GM23248 (cell line): ENCODE measurements at regions not wholly inside any gene's neighbourhood (a gene's known extent, or its start where the extent isn't known, plus 50 kb on each side); places are given as distances from the start of the nearest gene placed in this dataset.
"Not testable (repeated sequence)": the region's sequence is repeated elsewhere in the genome, so short reads cannot be mapped to it uniquely, and the experiment has no call there.

Experiments used
- DNase-seq: peaks from one replicate; pipeline ENCODE4 v3.0.0-alpha.2; 2015
- H2AFZ ChIP-seq: fragments of 200-600 bp; sonication (generic); 2 replicates; pipeline ENCODE4 v1.6.1; 2016; ENCODE audit warnings: antibody characterized with exemption
- H3F3A ChIP-seq: fragments of 200-600 bp; sonication (generic); 2 replicates; pipeline ENCODE4 v1.6.1; 2016; ENCODE audit warnings: mild to moderate bottlenecking, antibody characterized with exemption, mixed run types; ENCODE audit not compliant: insufficient read depth
- H3K27ac ChIP-seq: fragments of 200-600 bp; sonication (generic); 2 replicates; pipeline ENCODE4 v1.5.1; 2016; ENCODE audit warnings: mild to moderate bottlenecking
- H3K27me3 ChIP-seq: fragments of 200-600 bp; sonication (generic); replicated peaks from 2 replicates; pipeline ENCODE4 v1.6.1; 2016; ENCODE audit warnings: mild to moderate bottlenecking; ENCODE audit not compliant: insufficient read depth
- H3K36me3 ChIP-seq: fragments of 200-600 bp; sonication (generic); 2 replicates; pipeline ENCODE4 v1.6.1; 2016; ENCODE audit warnings: low read depth, mild to moderate bottlenecking
- H3K4me1 ChIP-seq: fragments of 200-600 bp; sonication (generic); 2 replicates; pipeline ENCODE4 v1.6.1; 2016; ENCODE audit warnings: mild to moderate bottlenecking; ENCODE audit not compliant: insufficient read depth
- H3K4me2 ChIP-seq: fragments of 200-600 bp; sonication (generic); one replicate; pipeline ENCODE4 v1.6.1; 2016; ENCODE audit warnings: mild to moderate bottlenecking; ENCODE audit not compliant: unreplicated experiment
- H3K4me3 ChIP-seq: fragments of 200-600 bp; sonication (generic); 2 replicates; pipeline ENCODE4 v1.5.1; 2016; ENCODE audit warnings: mild to moderate bottlenecking
- H3K79me2 ChIP-seq: fragments of 200-600 bp; sonication (generic); 2 replicates; pipeline ENCODE4 v1.6.1; 2016; ENCODE audit warnings: mild to moderate bottlenecking; ENCODE audit not compliant: insufficient read depth
- H3K9ac ChIP-seq: fragments of 200-600 bp; sonication (generic); 2 replicates; pipeline ENCODE4 v1.6.1; 2016; ENCODE audit warnings: mild to moderate bottlenecking
- H3K9me2 ChIP-seq: fragments of 200-600 bp; sonication (generic); 2 replicates; pipeline ENCODE4 v1.6.1; 2016; ENCODE audit warnings: mixed run types, mild to moderate bottlenecking, moderate library complexity; ENCODE audit not compliant: insufficient read depth
- H3K9me3 ChIP-seq: fragments of 200-600 bp; sonication (generic); one replicate; pipeline ENCODE4 v1.6.1; 2017; ENCODE audit warnings: low read depth
- H4K20me1 ChIP-seq: fragments of 200-600 bp; sonication (generic); 2 replicates; pipeline ENCODE4 v1.6.0; 2016; ENCODE audit not compliant: insufficient read depth
- EZH2 ChIP-seq: fragments of 200-600 bp; sonication (generic); IDR thresholded peaks from 2 replicates; pipeline ENCODE4 v1.6.1; 2018; ENCODE audit warnings: antibody characterized with exemption, mild to moderate bottlenecking; ENCODE audit not compliant: insufficient read depth, poor library complexity, severe bottlenecking
- EZH2phosphoT487 ChIP-seq: fragments of 200-600 bp; sonication (generic); IDR thresholded peaks from 2 replicates; pipeline ENCODE4 v1.6.1; 2018; ENCODE audit warnings: antibody characterized with exemption, moderate library complexity, mild to moderate bottlenecking, low read depth; ENCODE audit not compliant: insufficient read depth
- WGBS, 2 experiments: methylation state at CpG; one replicate each; pipeline ENCODE4 v1.1.6; 2015 to 2017; ENCODE audit warnings: low lambda C conversion rate in 2 of 2, low coverage in 1 of 2; ENCODE audit errors: missing lambda C conversion rate in 2 of 2; 5-methylcytosine and 5-hydroxymethylcytosine counted together
- in situ Hi-C: fragments of 300-500 bp; cut with MboI; formaldehyde crosslinking; loops from 2 replicates; pipeline ENCODE4 v1.15.0; 2020

- Histone ChIP-seq H3K79me2 (no peaks in the 10 kb centered on the region), H3K9me2 (no peaks in the 10 kb centered on the region), H3K4me1 (no peaks in the 10 kb centered on the region), H3K9me3 (peaks cover 6% of the 10 kb centered on the region), H4K20me1 (no peaks in the 10 kb centered on the region), H3F3A (no peaks in the 10 kb centered on the region), H3K4me3 (no peak overlapping the region), H3K9ac (no peak overlapping the region), H3K36me3 (no peaks in the 10 kb centered on the region), H3K27me3 (no peaks in the 10 kb centered on the region), H3K27ac (no peak overlapping the region), H2AFZ (no peak overlapping the region), H3K4me2 (no peak overlapping the region)
- in situ Hi-C loops = no loop called here
- WGBS, 2 experiments = 12 to 21% methylated on average over 2 of the region's 2 CpGs
- no peak for TF ChIP-seq EZH2
- no peak for TF ChIP-seq EZH2phosphoT487
- no peak for DNase-seq
These were observed 78.3 kb upstream of the PCSK5 start for GRCh38 chr9:75812141-75812540.

- no peaks in the 10 kb centered on the region for H3K4me1 ChIP-seq
- peaks cover 6% of the 10 kb centered on the region for H3K9me3 ChIP-seq
- H3K79me2 ChIP-seq = no peaks in the 10 kb centered on the region
- H4K20me1 ChIP-seq = no peaks in the 10 kb centered on the region
- no peaks in the 10 kb centered on the region for H3K27me3 ChIP-seq
- H3K36me3 ChIP-seq = no peaks in the 10 kb centered on the region
- H3K9ac ChIP-seq = no peak overlapping the region
- H3F3A ChIP-seq = no peaks in the 10 kb centered on the region
- in situ Hi-C loops = no loop called here
- no peak overlapping the region for H3K27ac ChIP-seq
- no peak for DNase-seq
- no peak overlapping the region for H2AFZ ChIP-seq
- no peaks in the 10 kb centered on the region for H3K9me2 ChIP-seq
- no peak overlapping the region for H3K4me2 ChIP-seq
- TF ChIP-seq EZH2phosphoT487 (no peak), EZH2 (no peak)
- no peak overlapping the region for H3K4me3 ChIP-seq
These were observed 75.8 kb upstream of the PCSK5 start for GRCh38 chr9:75814667-75815066.

GRCh38 chr9:75820471-75821115, 69.9 kb upstream of the PCSK5 start:
- WGBS, 2 experiments = 31 to 50% methylated on average over 2 of the region's 2 CpGs
- not testable (repeated sequence) for H3K36me3 ChIP-seq, H2AFZ ChIP-seq, H3K9me2 ChIP-seq, H3K9me3 ChIP-seq, H3K4me3 ChIP-seq, H3K27ac ChIP-seq, H3K4me2 ChIP-seq, H3K4me1 ChIP-seq, H3K9ac ChIP-seq, DNase-seq, H4K20me1 ChIP-seq, H3K79me2 ChIP-seq, H3F3A ChIP-seq, H3K27me3 ChIP-seq
- in situ Hi-C loops = loop anchor here (10.0 kb wide), 1 partner anchor 56 kb away; no protein-coding TSS in a partner anchor

- no peaks in the 10 kb centered on the region for H3K4me1 ChIP-seq
- H3K27me3 ChIP-seq = no peaks in the 10 kb centered on the region
- no peak overlapping the region for H3K27ac ChIP-seq
- no peak for TF ChIP-seq EZH2
- no peak for TF ChIP-seq EZH2phosphoT487
- no peak overlapping the region for H3K4me3 ChIP-seq
- H3F3A ChIP-seq = no peaks in the 10 kb centered on the region
- in situ Hi-C loops = loop anchor here (10.0 kb wide), 1 partner anchor 58 kb away; no protein-coding TSS in a partner anchor
- no peak overlapping the region for H3K9ac ChIP-seq
- no peaks in the 10 kb centered on the region for H4K20me1 ChIP-seq
- H3K9me3 ChIP-seq = no peaks in the 10 kb centered on the region
- no peaks in the 10 kb centered on the region for H3K36me3 ChIP-seq
- 11 to 19% methylated on average over 2 of the region's 2 CpGs for whole genome bisulfite sequencing, 2 experiments
- no peak overlapping the region for H3K4me2 ChIP-seq
- no peak for DNase-seq
- no peaks in the 10 kb centered on the region for H3K79me2 ChIP-seq
- no peaks in the 10 kb centered on the region for H3K9me2 ChIP-seq
- H2AFZ ChIP-seq = no peak overlapping the region
These were observed 67.3 kb upstream of the PCSK5 start for GRCh38 chr9:75823151-75823550.
